ENCODE measurements at regions not wholly inside any gene's neighbourhood (a gene's known extent, or its start where the extent isn't known, plus 50 kb on each side); places are given as distances from the start of the nearest gene placed in this dataset.

DNA sequence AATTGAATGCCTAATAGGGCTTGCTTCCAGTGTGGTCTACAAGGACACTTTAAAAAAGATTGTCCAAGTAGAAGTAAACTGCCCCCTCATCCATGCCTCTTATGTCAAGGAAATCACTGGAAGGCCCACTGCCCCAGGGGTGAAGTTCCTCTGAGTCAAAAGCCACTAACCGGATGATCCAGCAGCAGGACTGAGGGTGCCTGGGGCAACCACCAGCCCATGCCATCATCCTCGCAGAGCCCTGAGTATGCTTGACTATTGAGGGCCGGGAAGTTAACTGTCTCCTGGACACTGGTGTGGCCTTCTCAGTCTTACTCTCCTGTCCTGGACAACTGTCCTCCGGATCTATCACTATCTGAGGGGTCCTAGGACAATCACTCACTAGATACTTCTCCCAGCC, 411.5 kb downstream of the TENT5A start:
- TF ChIP-seq, protein P1, sequence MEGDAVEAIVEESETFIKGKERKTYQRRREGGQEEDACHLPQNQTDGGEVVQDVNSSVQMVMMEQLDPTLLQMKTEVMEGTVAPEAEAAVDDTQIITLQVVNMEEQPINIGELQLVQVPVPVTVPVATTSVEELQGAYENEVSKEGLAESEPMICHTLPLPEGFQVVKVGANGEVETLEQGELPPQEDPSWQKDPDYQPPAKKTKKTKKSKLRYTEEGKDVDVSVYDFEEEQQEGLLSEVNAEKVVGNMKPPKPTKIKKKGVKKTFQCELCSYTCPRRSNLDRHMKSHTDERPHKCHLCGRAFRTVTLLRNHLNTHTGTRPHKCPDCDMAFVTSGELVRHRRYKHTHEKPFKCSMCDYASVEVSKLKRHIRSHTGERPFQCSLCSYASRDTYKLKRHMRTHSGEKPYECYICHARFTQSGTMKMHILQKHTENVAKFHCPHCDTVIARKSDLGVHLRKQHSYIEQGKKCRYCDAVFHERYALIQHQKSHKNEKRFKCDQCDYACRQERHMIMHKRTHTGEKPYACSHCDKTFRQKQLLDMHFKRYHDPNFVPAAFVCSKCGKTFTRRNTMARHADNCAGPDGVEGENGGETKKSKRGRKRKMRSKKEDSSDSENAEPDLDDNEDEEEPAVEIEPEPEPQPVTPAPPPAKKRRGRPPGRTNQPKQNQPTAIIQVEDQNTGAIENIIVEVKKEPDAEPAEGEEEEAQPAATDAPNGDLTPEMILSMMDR (IDR thresholded peaks at IDR 0.05), result no peak
- ATAC-seq (ENCODE audit: low FRiP score) (no peak), DNase-seq (ENCODE audit: low spot score) (no peak)

DNA sequence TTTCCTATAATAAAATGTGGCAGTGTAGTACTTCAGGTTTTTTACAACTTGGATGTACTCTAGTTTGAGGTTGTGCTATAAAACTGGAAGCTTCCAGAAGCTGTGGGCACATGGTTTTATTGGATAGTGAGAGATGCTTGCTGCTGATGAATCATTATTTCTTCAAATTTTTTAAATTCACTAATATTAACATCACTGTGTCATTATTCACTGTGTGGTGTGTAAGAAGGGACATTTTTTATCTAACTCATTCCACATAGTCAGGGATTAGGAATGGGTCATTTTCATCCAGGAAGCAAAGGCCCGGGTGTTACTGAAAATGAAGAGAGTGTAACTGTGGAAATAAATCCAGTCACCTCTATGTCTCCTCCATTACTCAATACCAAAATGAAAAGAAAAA, 421.0 kb downstream of the TENT5A start:
- TF ChIP-seq, protein P1 (IDR thresholded peaks at IDR 0.05), result no peak
- no peak for ATAC-seq (ENCODE audit: low FRiP score)

DNA sequence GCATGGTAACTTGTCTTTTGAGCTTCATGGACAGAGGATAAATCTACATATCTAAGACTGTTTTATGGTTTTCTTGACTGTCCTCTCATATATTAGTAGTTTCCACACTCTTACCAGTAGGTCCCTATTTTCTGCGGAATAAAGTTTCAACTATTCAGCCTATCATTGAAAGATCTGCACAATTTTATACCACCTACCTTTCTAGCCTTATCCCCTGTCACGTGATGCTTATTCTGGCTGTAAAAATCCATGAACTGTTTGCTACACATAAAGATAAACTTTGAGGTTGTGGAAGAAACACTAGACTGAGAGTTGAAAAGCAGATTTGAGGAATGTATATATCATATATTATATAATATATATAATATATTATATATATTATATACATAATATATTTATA, 423.8 kb downstream of the TENT5A start:
- DNase-seq (ENCODE audit: low spot score) (no peak), ATAC-seq (ENCODE audit: low FRiP score) (no peak)
- TF ChIP-seq, protein P1 (IDR thresholded peaks at IDR 0.05), result no peak

More for the DNA sequence above, 421.0 kb downstream of the TENT5A start:
- no peak for DNase-seq (ENCODE audit: low spot score)

DNA sequence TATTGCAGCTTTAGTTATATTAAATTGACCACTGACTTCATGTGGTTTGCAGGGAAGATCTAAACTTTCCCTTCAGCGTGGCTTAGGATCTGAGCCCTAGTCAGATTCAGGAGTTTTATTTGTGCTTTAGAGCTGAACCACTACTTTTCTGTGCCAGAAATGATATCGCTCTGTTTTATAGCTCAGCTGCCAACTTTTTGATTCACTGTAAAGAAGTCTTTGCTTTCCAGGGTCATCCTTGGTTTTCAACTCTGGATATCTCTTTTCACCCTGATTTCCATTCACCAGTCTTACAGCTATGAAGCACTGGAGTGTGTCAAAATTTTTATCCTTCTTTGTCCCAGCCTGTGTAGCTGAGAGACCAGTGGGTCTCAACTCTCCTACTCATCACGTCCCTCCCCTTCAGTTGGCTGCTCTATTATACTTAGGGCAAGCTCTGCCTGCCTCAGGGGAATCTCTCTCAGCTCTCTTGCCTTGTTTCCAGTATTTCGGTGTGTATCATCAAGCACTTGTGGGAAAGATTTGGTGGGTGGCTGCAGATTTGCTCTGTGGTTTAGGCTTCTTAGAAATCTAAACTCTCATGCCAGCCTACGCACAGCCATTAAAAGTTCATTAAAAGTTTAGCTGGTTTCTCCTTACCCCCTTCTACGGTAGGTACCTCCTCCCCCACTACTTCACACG, 425.5 kb downstream of the TENT5A start:
- TF ChIP-seq, protein P1 (IDR thresholded peaks at IDR 0.05), result no peak
- DNase-seq (ENCODE audit: low spot score), result no peak
- ATAC-seq (ENCODE audit: low FRiP score), result no peak

DNA sequence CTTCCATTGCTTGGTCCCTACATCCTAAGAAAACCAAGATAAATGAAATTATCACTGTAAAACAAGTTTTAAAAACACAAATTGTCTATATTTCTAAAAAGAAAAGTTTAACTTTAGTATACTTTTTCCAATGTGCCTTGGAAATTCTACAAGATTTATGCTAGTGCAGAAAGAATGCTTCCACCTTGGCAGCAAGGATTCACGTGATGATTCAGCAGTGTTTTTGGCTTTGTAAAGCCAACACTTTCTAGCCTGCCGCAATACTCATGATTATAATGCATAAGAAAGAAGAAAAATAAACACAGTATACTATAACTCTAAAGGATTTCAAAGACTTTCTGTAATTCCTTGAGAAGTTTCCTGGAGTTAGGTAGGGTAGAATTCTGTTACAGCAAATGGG, 442.7 kb downstream of the TENT5A start:
- ATAC-seq (ENCODE audit: low FRiP score), result no peak
- TF ChIP-seq, protein P1 (IDR thresholded peaks at IDR 0.05), result no peak
- no peak for DNase-seq (ENCODE audit: low spot score)

DNA sequence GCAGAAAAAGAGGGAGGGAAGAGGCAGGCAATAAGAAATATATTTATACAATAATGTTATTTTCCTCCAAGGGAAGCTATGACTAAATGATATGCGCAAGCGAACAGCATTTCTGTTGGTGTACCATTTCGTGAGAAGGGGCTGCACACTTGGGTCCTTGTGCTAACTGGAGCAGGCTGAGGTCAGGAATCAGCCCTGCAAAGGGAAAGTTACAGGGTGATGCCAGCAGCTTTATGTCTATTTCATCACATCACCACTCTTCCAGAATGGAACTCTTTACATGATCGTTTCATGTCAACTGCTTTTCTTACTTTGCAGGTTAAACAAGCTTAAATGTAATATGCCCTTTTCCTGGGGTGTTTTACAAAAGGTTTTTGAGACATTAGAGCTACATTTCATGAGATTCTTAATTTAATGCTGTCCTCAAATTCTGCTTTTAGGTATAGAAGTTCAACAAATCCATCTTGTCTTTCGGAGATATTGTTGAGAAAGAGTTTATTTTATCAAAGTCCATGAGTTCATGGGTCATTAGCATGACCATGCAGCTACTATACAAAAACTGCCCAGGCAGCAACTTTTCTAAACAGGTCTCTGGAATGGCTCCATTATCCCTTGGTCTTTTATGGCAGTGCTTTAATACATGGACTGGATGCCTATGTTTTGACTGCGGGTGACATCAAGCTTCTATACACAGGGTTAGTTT, 443.8 kb downstream of the TENT5A start:
- TF ChIP-seq, protein P1 (IDR thresholded peaks at IDR 0.05), result no peak
- no peak for ATAC-seq (ENCODE audit: low FRiP score)
- no peak for DNase-seq (ENCODE audit: low spot score)
